DOHH2 (cell line): ENCODE measurements at regions not wholly inside any gene's neighbourhood (a gene's known extent, or its start where the extent isn't known, plus 50 kb on each side); places are given as distances from the start of the nearest gene placed in this dataset.

Experiments
- H3F3A ChIP-seq: fragments of 200-600 bp; sonication (generic), shearing (Covaris generic); 2 replicates; pipeline ENCODE4 v1.6.0; 2016; ENCODE audit warnings: antibody characterized with exemption, mild to moderate bottlenecking; ENCODE audit not compliant: control insufficient read depth, insufficient read depth
- H3K27ac ChIP-seq: fragments of 200-600 bp; sonication (generic); 2 replicates; pipeline ENCODE4 v1.5.1; 2014; ENCODE audit warnings: low read depth, mild to moderate bottlenecking, low read length, moderate library complexity
- H3K27me3 ChIP-seq: fragments of 200-600 bp; sonication (generic); 2 replicates; pipeline ENCODE4 v1.6.1; 2014; ENCODE audit warnings: mild to moderate bottlenecking, low read length, mixed read lengths; ENCODE audit not compliant: control insufficient read depth
- H3K36me3 ChIP-seq: fragments of 200-600 bp; sonication (generic); 2 replicates; pipeline ENCODE4 v1.6.1; 2014; ENCODE audit warnings: mild to moderate bottlenecking, low read length, moderate library complexity, mixed read lengths; ENCODE audit not compliant: control insufficient read depth
- H3K4me1 ChIP-seq: fragments of 200-600 bp; sonication (generic); 2 replicates; pipeline ENCODE4 v1.6.1; 2014; ENCODE audit warnings: mild to moderate bottlenecking, low read length, mixed read lengths; ENCODE audit not compliant: control insufficient read depth
- H3K4me2 ChIP-seq: fragments of 200-600 bp; sonication (generic); 2 replicates; pipeline ENCODE4 v1.6.0; 2014; ENCODE audit warnings: mild to moderate bottlenecking, low read length, moderate library complexity
- H3K4me3 ChIP-seq: fragments of 200-600 bp; sonication (generic); 2 replicates; pipeline ENCODE4 v1.5.1; 2014; ENCODE audit warnings: mild to moderate bottlenecking, low read length, mixed read lengths
- H3K79me2 ChIP-seq: fragments of 200-600 bp; sonication (generic); 2 replicates; pipeline ENCODE4 v1.6.1; 2014; ENCODE audit warnings: mild to moderate bottlenecking, low read length, mixed read lengths; ENCODE audit not compliant: control insufficient read depth
- H3K9me2 ChIP-seq: fragments of 200-600 bp; sonication (generic); replicated peaks from 2 replicates; pipeline ENCODE4 v1.6.1; 2014; ENCODE audit warnings: mild to moderate bottlenecking, low read length, mixed read lengths; ENCODE audit not compliant: control insufficient read depth
- H3K9me3 ChIP-seq: fragments of 200-600 bp; sonication (generic); 2 replicates; pipeline ENCODE4 v1.6.1; 2014; ENCODE audit warnings: antibody characterized with exemption, low read length, mixed read lengths; ENCODE audit not compliant: control insufficient read depth, insufficient read depth
- H4K20me1 ChIP-seq: fragments of 200-600 bp; sonication (generic); 2 replicates; pipeline ENCODE4 v1.6.0; 2014; ENCODE audit warnings: low read depth, mild to moderate bottlenecking, antibody characterized with exemption, low read length, moderate library complexity; ENCODE audit not compliant: control insufficient read depth, insufficient read depth
- CTCF ChIP-seq: fragments of 200-600 bp; sonication (generic); IDR thresholded peaks from one replicate; pipeline ENCODE4 v1.5.1; 2014; ENCODE audit warnings: antibody characterized with exemption, mild to moderate bottlenecking, low read depth, low read length; ENCODE audit not compliant: poor library complexity, severe bottlenecking
- EZH2phosphoT487 ChIP-seq: fragments of 200-600 bp; sonication (generic); IDR thresholded peaks from 2 replicates; pipeline ENCODE4 v1.6.1; 2017; ENCODE audit warnings: borderline replicate concordance, mild to moderate bottlenecking, antibody characterized with exemption, low read length, moderate library complexity, mixed read lengths

GRCh38 chr12:105832806-105833205 lies 305.9 kb downstream of the NUAK1 start:
- H3K4me2 ChIP-seq = no peak overlapping the region
- no peaks in the 10 kb centered on the region for H3K9me2 ChIP-seq
- H3K27ac ChIP-seq = no peak overlapping the region
- no peaks in the 10 kb centered on the region for H3K9me3 ChIP-seq
- no peaks in the 10 kb centered on the region for H3K36me3 ChIP-seq
- no peaks in the 10 kb centered on the region for H3K4me1 ChIP-seq
- H3K27me3 ChIP-seq = no peaks in the 10 kb centered on the region
- H3F3A ChIP-seq = no peaks in the 10 kb centered on the region
- TF ChIP-seq CTCF = no peak
- TF ChIP-seq EZH2phosphoT487 = no peak
- no peak overlapping the region for H3K4me3 ChIP-seq
- H4K20me1 ChIP-seq = no peaks in the 10 kb centered on the region
- no peaks in the 10 kb centered on the region for H3K79me2 ChIP-seq

- Histone ChIP-seq H3K9me3 (no peaks in the 10 kb centered on the region), H3K27ac (no peak overlapping the region), H3K9me2 (no peaks in the 10 kb centered on the region), H3K4me2 (no peak overlapping the region), H3K36me3 (no peaks in the 10 kb centered on the region), H3K27me3 (0 out of 2 replicates have a peak, but pooled peaks cover 2% of the 10 kb centered on the region), H3F3A (no peaks in the 10 kb centered on the region), H3K4me3 (no peak overlapping the region), H3K4me1 (no peaks in the 10 kb centered on the region), H4K20me1 (no peaks in the 10 kb centered on the region), H3K79me2 (no peaks in the 10 kb centered on the region)
- no peak for TF ChIP-seq CTCF
- no peak for TF ChIP-seq EZH2phosphoT487
These were observed 304.3 kb downstream of the NUAK1 start for GRCh38 chr12:105834496-105834895.

GRCh38 chr12:105835580-105836241 lies 303.0 kb downstream of the NUAK1 start:
- Histone ChIP-seq H3K4me1 (no peaks in the 10 kb centered on the region), H3K4me2 (no peak overlapping the region), H3K9me2 (no peaks in the 10 kb centered on the region), H3K27ac (no peak overlapping the region), H3F3A (no peaks in the 10 kb centered on the region), H3K79me2 (no peaks in the 10 kb centered on the region), H3K9me3 (no peaks in the 10 kb centered on the region), H4K20me1 (no peaks in the 10 kb centered on the region), H3K27me3 (0 out of 2 replicates have a peak, but pooled peaks cover 2% of the 10 kb centered on the region), H3K36me3 (no peaks in the 10 kb centered on the region), H3K4me3 (no peak overlapping the region)
- TF ChIP-seq CTCF = no peak
- TF ChIP-seq EZH2phosphoT487 = no peak
